ENCODE measurements at regions not wholly inside any gene's neighbourhood (a gene's known extent, or its start where the extent isn't known, plus 50 kb on each side); places are given as distances from the start of the nearest gene placed in this dataset.

DNA sequence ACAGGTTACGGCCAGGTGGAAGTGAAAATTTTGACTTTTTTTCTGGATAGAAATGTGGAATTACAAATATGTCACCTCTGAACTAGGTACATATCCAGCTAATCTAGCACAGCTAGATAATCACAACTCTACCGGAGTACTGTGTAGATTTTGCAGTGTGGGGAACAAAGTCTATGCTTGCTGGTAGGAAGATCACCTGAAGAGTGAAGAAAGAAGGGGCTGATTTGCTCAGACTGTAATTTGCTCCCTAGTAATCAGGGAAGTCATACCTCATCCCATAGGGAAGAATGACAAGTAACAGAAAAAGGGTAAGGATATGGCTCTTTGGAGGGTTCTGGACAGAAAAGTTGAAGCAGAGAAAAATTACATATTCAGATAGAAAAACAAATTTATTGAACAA lies 319.6 kb upstream of the TMPRSS15 start:
- no peak overlapping the region for H3K9ac ChIP-seq (ENCODE audit: low read depth, low read length)
- TF ChIP-seq, protein P1, sequence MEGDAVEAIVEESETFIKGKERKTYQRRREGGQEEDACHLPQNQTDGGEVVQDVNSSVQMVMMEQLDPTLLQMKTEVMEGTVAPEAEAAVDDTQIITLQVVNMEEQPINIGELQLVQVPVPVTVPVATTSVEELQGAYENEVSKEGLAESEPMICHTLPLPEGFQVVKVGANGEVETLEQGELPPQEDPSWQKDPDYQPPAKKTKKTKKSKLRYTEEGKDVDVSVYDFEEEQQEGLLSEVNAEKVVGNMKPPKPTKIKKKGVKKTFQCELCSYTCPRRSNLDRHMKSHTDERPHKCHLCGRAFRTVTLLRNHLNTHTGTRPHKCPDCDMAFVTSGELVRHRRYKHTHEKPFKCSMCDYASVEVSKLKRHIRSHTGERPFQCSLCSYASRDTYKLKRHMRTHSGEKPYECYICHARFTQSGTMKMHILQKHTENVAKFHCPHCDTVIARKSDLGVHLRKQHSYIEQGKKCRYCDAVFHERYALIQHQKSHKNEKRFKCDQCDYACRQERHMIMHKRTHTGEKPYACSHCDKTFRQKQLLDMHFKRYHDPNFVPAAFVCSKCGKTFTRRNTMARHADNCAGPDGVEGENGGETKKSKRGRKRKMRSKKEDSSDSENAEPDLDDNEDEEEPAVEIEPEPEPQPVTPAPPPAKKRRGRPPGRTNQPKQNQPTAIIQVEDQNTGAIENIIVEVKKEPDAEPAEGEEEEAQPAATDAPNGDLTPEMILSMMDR (IDR thresholded peaks at IDR 0.05; ENCODE audit: borderline replicate concordance, extremely low read depth, low read length, poor library complexity, severe bottlenecking), result no peak
- no peak for TF ChIP-seq EZH2 (IDR thresholded peaks at IDR 0.05; ENCODE audit: borderline replicate concordance, low read depth, low read length, severe bottlenecking)
- no peaks in the 10 kb centered on the region for H3K9me3 ChIP-seq (ENCODE audit: insufficient read depth, low read length, severe bottlenecking)
- H3K79me2 ChIP-seq (ENCODE audit: insufficient read depth, low read length), result no peaks in the 10 kb centered on the region
- no peaks in the 10 kb centered on the region for H3K4me1 ChIP-seq (ENCODE audit: insufficient read depth, low read length)
- no peaks in the 10 kb centered on the region for H3K27me3 ChIP-seq (ENCODE audit: insufficient read depth, low read length, poor library complexity)
- no peak overlapping the region for H3K27ac ChIP-seq (ENCODE audit: low read length)
- H3K4me3 ChIP-seq (ENCODE audit: low read depth in 1 of 2, low read length in 2 of 2), result no peak overlapping the region
- H3K36me3 ChIP-seq (ENCODE audit: insufficient read depth, low read length), result no peaks in the 10 kb centered on the region
- no peak for DNase-seq
- no peak for ATAC-seq (ENCODE audit: insufficient read depth, low read depth)
- H4K20me1 ChIP-seq (ENCODE audit: insufficient read depth, low read length), result no peaks in the 10 kb centered on the region
- H3K4me2 ChIP-seq (ENCODE audit: insufficient read depth, low read length), result no peak overlapping the region
- H2AFZ ChIP-seq (ENCODE audit: low read depth, low read length), result no peak overlapping the region

DNA sequence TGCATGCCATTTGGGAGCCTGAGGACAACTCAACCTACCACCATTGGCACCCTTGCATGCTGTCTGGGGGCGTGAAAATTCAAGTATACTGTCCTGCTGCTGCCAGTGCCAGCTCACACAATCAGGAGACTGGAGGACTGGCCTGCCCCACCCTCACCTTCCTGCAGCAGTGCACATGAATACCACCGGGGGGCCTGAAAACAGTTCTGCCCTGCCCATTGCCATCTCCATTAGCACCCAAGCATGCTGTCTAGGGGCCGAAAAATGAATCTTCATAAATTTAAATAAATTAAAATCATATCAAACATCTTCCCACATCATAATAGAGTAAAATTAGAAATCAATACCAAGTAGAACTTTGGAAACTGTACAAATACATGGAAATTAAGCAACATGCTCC lies 322.1 kb upstream of the TMPRSS15 start:
- DNase-seq, result no peak

DNA sequence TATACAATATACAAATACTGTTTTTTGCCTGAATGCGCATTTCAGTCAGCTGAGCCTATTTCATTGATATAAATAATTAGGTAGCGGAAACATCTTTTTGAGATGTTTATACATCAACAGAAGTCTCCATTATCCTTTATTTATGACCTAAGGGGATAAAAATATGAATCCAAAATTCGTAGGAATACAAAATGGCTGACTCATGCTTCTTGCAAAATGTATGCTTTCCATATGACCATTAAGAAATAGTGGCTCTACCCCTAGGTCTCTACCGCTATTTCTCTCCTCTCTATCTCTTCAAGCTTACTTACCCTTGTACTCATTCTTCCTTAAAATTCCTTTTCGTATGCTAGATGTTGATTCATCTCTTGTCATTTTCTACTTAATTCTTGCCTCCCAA lies 338.4 kb upstream of the TMPRSS15 start:
- H3K36me3 ChIP-seq (ENCODE audit: insufficient read depth, low read length), result no peaks in the 10 kb centered on the region
- H3K4me1 ChIP-seq (ENCODE audit: insufficient read depth, low read length), result no peaks in the 10 kb centered on the region
- no peaks in the 10 kb centered on the region for H3K79me2 ChIP-seq (ENCODE audit: insufficient read depth, low read length)
- H3K27ac ChIP-seq (ENCODE audit: low read length), result no peak overlapping the region
- no peak overlapping the region for H3K4me2 ChIP-seq (ENCODE audit: insufficient read depth, low read length)
- DNase-seq, result no peak
- H3K9ac ChIP-seq (ENCODE audit: low read depth, low read length), result no peak overlapping the region
- no peaks in the 10 kb centered on the region for H3K9me3 ChIP-seq (ENCODE audit: insufficient read depth, low read length, severe bottlenecking)
- no peaks in the 10 kb centered on the region for H3K27me3 ChIP-seq (ENCODE audit: insufficient read depth, low read length, poor library complexity)
- H2AFZ ChIP-seq (ENCODE audit: low read depth, low read length), result no peak overlapping the region
- no peaks in the 10 kb centered on the region for H4K20me1 ChIP-seq (ENCODE audit: insufficient read depth, low read length)
- TF ChIP-seq, protein P1 (IDR thresholded peaks at IDR 0.05; ENCODE audit: borderline replicate concordance, extremely low read depth, low read length, poor library complexity, severe bottlenecking), result no peak
- TF ChIP-seq EZH2 (IDR thresholded peaks at IDR 0.05; ENCODE audit: borderline replicate concordance, low read depth, low read length, severe bottlenecking), result no peak
- no peak overlapping the region for H3K4me3 ChIP-seq (ENCODE audit: low read depth in 1 of 2, low read length in 2 of 2)
- ATAC-seq (ENCODE audit: insufficient read depth, low read depth), result no peak

More for the DNA sequence above, 322.1 kb upstream of the TMPRSS15 start:
- H3K27ac ChIP-seq (ENCODE audit: low read length), result no peak overlapping the region
- H3K79me2 ChIP-seq (ENCODE audit: insufficient read depth, low read length), result no peaks in the 10 kb centered on the region
- no peak overlapping the region for H2AFZ ChIP-seq (ENCODE audit: low read depth, low read length)
- H3K4me3 ChIP-seq (ENCODE audit: low read depth in 1 of 2, low read length in 2 of 2), result no peak overlapping the region
- no peak for ATAC-seq (ENCODE audit: insufficient read depth, low read depth)
- H3K36me3 ChIP-seq (ENCODE audit: insufficient read depth, low read length), result no peaks in the 10 kb centered on the region
- no peak overlapping the region for H3K9ac ChIP-seq (ENCODE audit: low read depth, low read length)
- H3K4me2 ChIP-seq (ENCODE audit: insufficient read depth, low read length), result no peak overlapping the region
- H3K9me3 ChIP-seq (ENCODE audit: insufficient read depth, low read length, severe bottlenecking), result no peaks in the 10 kb centered on the region
- no peaks in the 10 kb centered on the region for H4K20me1 ChIP-seq (ENCODE audit: insufficient read depth, low read length)
- no peaks in the 10 kb centered on the region for H3K27me3 ChIP-seq (ENCODE audit: insufficient read depth, low read length, poor library complexity)
- no peaks in the 10 kb centered on the region for H3K4me1 ChIP-seq (ENCODE audit: insufficient read depth, low read length)
- no peak for TF ChIP-seq EZH2 (IDR thresholded peaks at IDR 0.05; ENCODE audit: borderline replicate concordance, low read depth, low read length, severe bottlenecking)
- TF ChIP-seq, protein P1 (IDR thresholded peaks at IDR 0.05; ENCODE audit: borderline replicate concordance, extremely low read depth, low read length, poor library complexity, severe bottlenecking), result no peak

DNA sequence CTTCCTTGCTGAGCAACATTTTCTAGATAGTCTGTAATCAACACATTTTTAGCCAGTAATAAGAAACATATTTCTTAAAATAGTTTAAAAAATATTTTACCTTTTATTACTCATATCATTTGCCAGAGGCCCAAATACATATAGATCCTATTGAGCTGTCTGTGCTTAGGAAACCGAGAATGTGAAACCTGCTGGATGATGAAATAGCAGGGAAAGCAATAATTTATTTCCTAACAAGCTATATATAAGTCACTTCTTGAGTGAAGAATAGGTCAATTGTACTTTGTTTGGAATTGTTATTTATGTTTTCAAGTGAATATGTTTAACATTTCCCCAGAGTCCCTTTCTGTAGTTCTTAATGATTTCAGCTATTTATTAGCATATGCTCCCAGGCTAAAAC lies 339.9 kb upstream of the TMPRSS15 start:
- ATAC-seq (ENCODE audit: insufficient read depth, low read depth) (no peak), DNase-seq (no peak)
- no peaks in the 10 kb centered on the region for H4K20me1 ChIP-seq (ENCODE audit: insufficient read depth, low read length)
- H3K36me3 ChIP-seq (ENCODE audit: insufficient read depth, low read length), result no peaks in the 10 kb centered on the region
- no peak overlapping the region for H3K4me3 ChIP-seq (ENCODE audit: low read depth in 1 of 2, low read length in 2 of 2)
- no peaks in the 10 kb centered on the region for H3K4me1 ChIP-seq (ENCODE audit: insufficient read depth, low read length)
- no peaks in the 10 kb centered on the region for H3K9me3 ChIP-seq (ENCODE audit: insufficient read depth, low read length, severe bottlenecking)
- no peaks in the 10 kb centered on the region for H3K79me2 ChIP-seq (ENCODE audit: insufficient read depth, low read length)
- H2AFZ ChIP-seq (ENCODE audit: low read depth, low read length), result no peak overlapping the region
- H3K27ac ChIP-seq (ENCODE audit: low read length), result no peak overlapping the region
- no peak overlapping the region for H3K4me2 ChIP-seq (ENCODE audit: insufficient read depth, low read length)
- TF ChIP-seq EZH2 (IDR thresholded peaks at IDR 0.05; ENCODE audit: borderline replicate concordance, low read depth, low read length, severe bottlenecking), result no peak
- TF ChIP-seq, protein P1 (IDR thresholded peaks at IDR 0.05; ENCODE audit: borderline replicate concordance, extremely low read depth, low read length, poor library complexity, severe bottlenecking), result no peak
- no peak overlapping the region for H3K9ac ChIP-seq (ENCODE audit: low read depth, low read length)
- H3K27me3 ChIP-seq (ENCODE audit: insufficient read depth, low read length, poor library complexity), result no peaks in the 10 kb centered on the region

All from DND-41 (cell line).